Left lung (tissue), 4 donors: ENCODE measurements at regions not wholly inside any gene's neighbourhood (a gene's known extent, or its start where the extent isn't known, plus 50 kb on each side); places are given as distances from the start of the nearest gene placed in this dataset.

Source experiments
- ATAC-seq: fragments of 200-7000 bp; cut with Tn5 transposase; one replicate; pipeline ENCODE4 v1.9.1; 2020; ENCODE audit warnings: moderate library complexity
- DNase-seq, 4 donors: peaks; one replicate each; pipeline ENCODE4 v3.0.0-alpha.2; 2013 to 2020
- H3K27ac ChIP-seq, 2 donors: fragments of 200-600 bp; sonication (generic) in 1 of 2; one replicate each; pipeline versions ENCODE4 v1.5.0 to v1.8.0; 2020 to 2021
- H3K27me3 ChIP-seq, 2 donors: fragments of 200-600 bp; sonication (generic) in 1 of 2; one replicate each; pipeline versions ENCODE4 v1.5.0 to v1.8.0; 2020 to 2021
- H3K36me3 ChIP-seq, 2 donors: fragments of 200-600 bp; sonication (generic) in 1 of 2; one replicate each; pipeline versions ENCODE4 v1.5.0 to v1.8.0; 2020 to 2021
- H3K4me1 ChIP-seq, 2 donors: fragments of 200-600 bp; one replicate each; pipeline ENCODE4 v1.8.0; 2021
- H3K4me3 ChIP-seq, 2 donors: fragments of 200-600 bp; sonication (generic) in 1 of 2; one replicate each; pipeline versions ENCODE4 v1.5.0 to v1.8.0; 2020 to 2021; ENCODE audit warnings: mild to moderate bottlenecking in 1 of 2
- H3K9me3 ChIP-seq, 2 donors: fragments of 200-600 bp; sonication (generic) in 1 of 2; one replicate each; pipeline versions ENCODE4 v1.5.0 to v1.8.0; 2020 to 2021
- CTCF ChIP-seq, 2 donors: fragments of 200-600 bp; sonication (generic) in 1 of 2; IDR thresholded peaks; one replicate each; pipeline versions ENCODE4 v1.5.0 to v1.8.0; 2021; ENCODE audit warnings: antibody characterized with exemption in 2 of 2
- intact Hi-C, 2 donors: fragments of 100-400 bp; cut with DNase I; formaldehyde crosslinking; loops; one replicate each; pipeline versions ENCODE4 v1.11.2 to v1.14.2; 2022
- donor health status: DM: no; HTN: yes; CAD: no.
- donor health status: DM: no; HTN: no; CAD: no.

- Histone ChIP-seq H3K9me3 (no peaks in the 10 kb centered on the region), H3K4me1 (no peaks in the 10 kb centered on the region), H3K27me3 (no peaks in the 10 kb centered on the region), H3K36me3 (no peaks in the 10 kb centered on the region), H3K4me3 (no peak overlapping the region), H3K27ac (no peak overlapping the region)
- no peak for TF ChIP-seq CTCF (IDR thresholded peaks at IDR 0.05)
- intact Hi-C loops: no loop called here
- ATAC-seq: no peak
- no peak for DNase-seq
Measured at GRCh38 chr3:152611905-152612304, 223.0 kb upstream of the P2RY1 start.

GRCh38 chr3:152613851-152614250 lies 221.1 kb upstream of the P2RY1 start:
- Histone ChIP-seq H3K27me3 (no peaks in the 10 kb centered on the region), H3K4me1 (no peaks in the 10 kb centered on the region), H3K36me3 (no peaks in the 10 kb centered on the region), H3K27ac (no peak overlapping the region), H3K4me3 (no peak overlapping the region), H3K9me3 (no peaks in the 10 kb centered on the region)
- ATAC-seq (no peak), DNase-seq (no peak)
- no peak for TF ChIP-seq CTCF (IDR thresholded peaks at IDR 0.05)
- intact Hi-C loops: no loop called here

GRCh38 chr3:152615681-152616080 lies 219.2 kb upstream of the P2RY1 start:
- H3K4me1 ChIP-seq: no peaks in the 10 kb centered on the region
- H3K36me3 ChIP-seq: no peaks in the 10 kb centered on the region
- H3K27me3 ChIP-seq: no peaks in the 10 kb centered on the region
- no peak for DNase-seq
- no peak for ATAC-seq
- H3K9me3 ChIP-seq: no peaks in the 10 kb centered on the region
- no peak for TF ChIP-seq CTCF (IDR thresholded peaks at IDR 0.05)
- intact Hi-C loops: no loop called here
- no peak overlapping the region for H3K27ac ChIP-seq
- no peak overlapping the region for H3K4me3 ChIP-seq

- no peak for TF ChIP-seq CTCF (IDR thresholded peaks at IDR 0.05)
- Histone ChIP-seq H3K9me3 (no peaks in the 10 kb centered on the region), H3K27me3 (no peaks in the 10 kb centered on the region), H3K27ac (no peak overlapping the region), H3K36me3 (no peaks in the 10 kb centered on the region), H3K4me1 (no peaks in the 10 kb centered on the region), H3K4me3 (no peak overlapping the region)
- ATAC-seq: no peak
- intact Hi-C loops: no loop called here
- DNase-seq: no peak
Measured at GRCh38 chr3:152617609-152618008, 217.3 kb upstream of the P2RY1 start.

GRCh38 chr3:152618529-152618928 lies 216.4 kb upstream of the P2RY1 start:
- intact Hi-C loops: no loop called here
- no peak overlapping the region for H3K27ac ChIP-seq
- no peaks in the 10 kb centered on the region for H3K9me3 ChIP-seq

More at GRCh38 chr3:152618529-152618928, 216.4 kb upstream of the P2RY1 start:
- no peaks in the 10 kb centered on the region for H3K36me3 ChIP-seq
- no peak for TF ChIP-seq CTCF (IDR thresholded peaks at IDR 0.05)
- H3K4me1 ChIP-seq: no peaks in the 10 kb centered on the region
- no peak overlapping the region for H3K4me3 ChIP-seq
- ATAC-seq (no peak), DNase-seq (peak in 2 of 4 donors; percentile 20 to 28)
- H3K27me3 ChIP-seq: no peaks in the 10 kb centered on the region
